ENCODE measurements at regions not wholly inside any gene's neighbourhood (a gene's known extent, or its start where the extent isn't known, plus 50 kb on each side); places are given as distances from the start of the nearest gene placed in this dataset.

- H3K27ac ChIP-seq = no peak overlapping the region
- no peak for DNase-seq
- CTCF ChIA-PET = no interaction called here
- no peak overlapping the region for H2AFZ ChIP-seq
- POLR2A ChIA-PET (ENCODE audit: unreplicated experiment) = no interaction called here
- no peaks in the 10 kb centered on the region for H3K27me3 ChIP-seq (ENCODE audit: insufficient read depth, low read depth)
- H3K4me1 ChIP-seq (replicated peaks; ENCODE audit: insufficient read depth) = no peaks in the 10 kb centered on the region
- H3K4me3 ChIP-seq = no peak overlapping the region
- H4K20me1 ChIP-seq (ENCODE audit: insufficient read depth) = no peaks in the 10 kb centered on the region
- no peaks in the 10 kb centered on the region for H3K36me3 ChIP-seq (ENCODE audit: low read depth)
- H3K9me2 ChIP-seq (ENCODE audit: insufficient read depth) = no peaks in the 10 kb centered on the region
- intact Hi-C loops (cut with micrococcal nuclease; ENCODE audit: unreplicated experiment) = no loop called here
- TF ChIP-seq CTCF (conservative IDR thresholded peaks at IDR 0.05) = no peak
- TF ChIP-seq EZH2 (IDR thresholded peaks at IDR 0.05; ENCODE audit: low read depth) = no peak
- H3K9me3 ChIP-seq (ENCODE audit: insufficient read depth, low read depth) = no peaks in the 10 kb centered on the region
- BruUV-seq (replicated peaks) = no TSS peak
- no peaks in the 10 kb centered on the region for H3K79me2 ChIP-seq (ENCODE audit: low read depth)
- H3F3A ChIP-seq (ENCODE audit: insufficient read depth, low read depth) = no peaks in the 10 kb centered on the region
- H3K4me2 ChIP-seq = no peak overlapping the region
Observed at GRCh38 chr4:117489107-117489506, 403.7 kb upstream of the TRAM1L1 start.

- no peak for TF ChIP-seq CTCF (conservative IDR thresholded peaks at IDR 0.05)
Observed at GRCh38 chr4:117491516-117491915, 406.1 kb upstream of the TRAM1L1 start.

GRCh38 chr4:117495802-117496201, 410.4 kb upstream of the TRAM1L1 start:
- DNase-seq = no peak
- no peaks in the 10 kb centered on the region for H3K79me2 ChIP-seq (ENCODE audit: low read depth)
- no peaks in the 10 kb centered on the region for H3K9me3 ChIP-seq (ENCODE audit: insufficient read depth, low read depth)
- no peak for TF ChIP-seq EZH2 (IDR thresholded peaks at IDR 0.05; ENCODE audit: low read depth)
- no peak for TF ChIP-seq CTCF (conservative IDR thresholded peaks at IDR 0.05)
- intact Hi-C loops (cut with micrococcal nuclease; ENCODE audit: unreplicated experiment) = no loop called here
- no peak overlapping the region for H2AFZ ChIP-seq
- H3K4me2 ChIP-seq = no peak overlapping the region
- H3K9me2 ChIP-seq (ENCODE audit: insufficient read depth) = no peaks in the 10 kb centered on the region
- no peaks in the 10 kb centered on the region for H3K27me3 ChIP-seq (ENCODE audit: insufficient read depth, low read depth)
- H3F3A ChIP-seq (ENCODE audit: insufficient read depth, low read depth) = no peaks in the 10 kb centered on the region
- no peak overlapping the region for H3K4me3 ChIP-seq
- H4K20me1 ChIP-seq (ENCODE audit: insufficient read depth) = no peaks in the 10 kb centered on the region
- H3K4me1 ChIP-seq (replicated peaks; ENCODE audit: insufficient read depth) = no peaks in the 10 kb centered on the region
- no peaks in the 10 kb centered on the region for H3K36me3 ChIP-seq (ENCODE audit: low read depth)
- BruUV-seq (replicated peaks) = no TSS peak
- H3K27ac ChIP-seq = no peak overlapping the region
- ChIA-PET CTCF (no interaction called here), POLR2A (ENCODE audit: unreplicated experiment) (no interaction called here)

More at GRCh38 chr4:117491516-117491915, 406.1 kb upstream of the TRAM1L1 start:
- ChIA-PET POLR2A (ENCODE audit: unreplicated experiment) (no interaction called here), CTCF (no interaction called here)
- H3K9me2 ChIP-seq (ENCODE audit: insufficient read depth) = no peaks in the 10 kb centered on the region
- H3K9me3 ChIP-seq (ENCODE audit: insufficient read depth, low read depth) = no peaks in the 10 kb centered on the region
- no peak overlapping the region for H2AFZ ChIP-seq
- H3K27ac ChIP-seq = no peak overlapping the region
- H3K4me1 ChIP-seq (replicated peaks; ENCODE audit: insufficient read depth) = no peaks in the 10 kb centered on the region
- H4K20me1 ChIP-seq (ENCODE audit: insufficient read depth) = no peaks in the 10 kb centered on the region
- H3K79me2 ChIP-seq (ENCODE audit: low read depth) = no peaks in the 10 kb centered on the region
- H3F3A ChIP-seq (ENCODE audit: insufficient read depth, low read depth) = no peaks in the 10 kb centered on the region
- H3K27me3 ChIP-seq (ENCODE audit: insufficient read depth, low read depth) = no peaks in the 10 kb centered on the region
- H3K4me2 ChIP-seq = no peak overlapping the region
- intact Hi-C loops (cut with micrococcal nuclease; ENCODE audit: unreplicated experiment) = no loop called here
- no peak overlapping the region for H3K4me3 ChIP-seq
- no peaks in the 10 kb centered on the region for H3K36me3 ChIP-seq (ENCODE audit: low read depth)
- BruUV-seq (replicated peaks) = no TSS peak
- no peak for DNase-seq

All from PC-9 (cell line).